Esophagus muscularis mucosa (tissue), 4 donors: ENCODE measurements at regions not wholly inside any gene's neighbourhood (a gene's known extent, or its start where the extent isn't known, plus 50 kb on each side); places are given as distances from the start of the nearest gene placed in this dataset.

Experiments used
- DNase-seq: peaks from one replicate; pipeline ENCODE4 v3.0.0-alpha.2; 2017; ENCODE audit errors: extremely low spot score
- H3K27ac ChIP-seq, 4 donors: fragments of 200-600 bp; sonication (generic); replicated peaks in 1 of 4; 1 replicate in 3 of 4; 2 replicates in 1 of 4; pipeline ENCODE4 v1.5.1; 2016 to 2019; ENCODE audit warnings: mild to moderate bottlenecking in 1 of 4
- H3K27me3 ChIP-seq, 4 donors: fragments of 200-600 bp; sonication (generic); one replicate each; pipeline versions ENCODE4 v1.5.1 to v1.6.0; 2016 to 2019
- H3K36me3 ChIP-seq, 4 donors: fragments of 200-600 bp; sonication (generic); one replicate each; pipeline ENCODE4 v1.5.1; 2016 to 2019
- H3K4me1 ChIP-seq, 4 donors: fragments of 200-600 bp; sonication (generic); one replicate each; pipeline ENCODE4 v1.5.1; 2016 to 2019
- H3K4me3 ChIP-seq, 4 donors: fragments of 200-600 bp; sonication (generic); 1 replicate in 2 of 4; 2 replicates in 2 of 4; pipeline ENCODE4 v1.5.1; 2016 to 2019; ENCODE audit warnings: mild to moderate bottlenecking in 4 of 4, moderate library complexity in 1 of 4
- H3K9me3 ChIP-seq, 4 donors: fragments of 200-600 bp; sonication (generic); 1 replicate in 3 of 4; 2 replicates in 1 of 4; pipeline ENCODE4 v1.5.1; 2016 to 2019
- EP300 ChIP-seq: sonication (generic); formaldehyde crosslinking; IDR thresholded peaks from one replicate; pipeline ENCODE4 v1.6.1; 2017; ENCODE audit warnings: antibody characterized with exemption
- POLR2A ChIP-seq: fragments of 450-650 bp; IDR thresholded peaks from one replicate; pipeline ENCODE4 v1.6.1; 2017; ENCODE audit warnings: antibody characterized with exemption, moderate library complexity, mild to moderate bottlenecking, low read depth
- POLR2AphosphoS5 ChIP-seq, 2 donors: sonication (generic); formaldehyde crosslinking; IDR thresholded peaks; one replicate each; pipeline ENCODE4 v1.6.1; 2017; ENCODE audit warnings: antibody characterized with exemption in 2 of 2
- WGBS: methylation state at CpG from one replicate; pipeline ENCODE4 v1.1.5; 2018; 5-methylcytosine and 5-hydroxymethylcytosine counted together
- intact Hi-C: fragments of 100-400 bp; cut with DNase I; formaldehyde crosslinking; loops from one replicate; pipeline ENCODE4 v1.15.1; 2023
- TF ChIP-seq, protein P1 (sequence below), 3 experiments: fragments of 200-600 bp in 2 of 3; fragments of 450-650 bp in 1 of 3; sonication (generic) in 2 of 3; IDR thresholded peaks; one replicate each; pipeline ENCODE4 v1.5.1; 2017 to 2019; ENCODE audit warnings: antibody characterized with exemption in 3 of 3, mild to moderate bottlenecking in 2 of 3, moderate library complexity in 1 of 3

DNA sequence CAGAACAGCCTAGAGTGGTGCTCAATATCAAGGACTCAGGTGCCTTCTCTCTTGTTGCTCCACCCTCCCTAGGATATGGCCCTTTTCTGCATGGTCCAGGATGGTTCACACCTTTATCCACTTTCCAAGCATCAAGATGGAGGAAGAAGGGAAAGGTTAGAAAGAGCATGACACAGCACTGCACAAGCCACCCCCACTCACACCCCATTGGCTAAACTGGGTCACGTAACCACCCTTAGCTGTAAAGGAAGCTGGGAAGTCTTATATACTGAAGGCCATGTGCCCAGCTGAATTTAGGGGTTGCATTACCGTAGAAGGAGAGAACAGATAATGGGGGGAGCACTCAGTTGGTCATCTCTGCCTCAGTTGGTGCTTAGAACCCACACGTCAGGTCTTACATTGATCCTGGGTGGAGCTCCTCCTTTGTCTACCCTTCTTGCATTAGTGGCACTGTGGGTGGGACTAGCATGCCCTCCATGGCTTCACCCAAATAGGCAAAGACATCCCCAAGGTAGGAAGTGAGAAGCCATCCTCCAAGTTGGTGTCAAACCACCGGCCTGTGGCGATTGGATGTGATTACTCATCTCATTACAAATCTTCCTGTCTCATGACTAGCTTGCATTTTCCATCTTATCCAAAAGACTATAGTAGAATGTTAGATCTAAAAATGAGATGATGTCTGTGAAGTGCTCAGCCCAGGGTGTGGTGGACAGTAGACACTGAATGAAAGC is 248.5 kb downstream of the HAUS1 start:
- Histone ChIP-seq H3K27ac (no peak overlapping the region), H3K9me3 (no peaks in the 10 kb centered on the region), H3K4me1 (no peaks in the 10 kb centered on the region), H3K4me3 (no peak overlapping the region), H3K27me3 (no peaks in the 10 kb centered on the region), H3K36me3 (no peaks in the 10 kb centered on the region)
- intact Hi-C loops = no loop called here
- TF ChIP-seq POLR2AphosphoS5 (IDR thresholded peaks at IDR 0.05) = no peak
- no peak for TF ChIP-seq POLR2A
- no peak for TF ChIP-seq EP300
- TF ChIP-seq, protein P1, sequence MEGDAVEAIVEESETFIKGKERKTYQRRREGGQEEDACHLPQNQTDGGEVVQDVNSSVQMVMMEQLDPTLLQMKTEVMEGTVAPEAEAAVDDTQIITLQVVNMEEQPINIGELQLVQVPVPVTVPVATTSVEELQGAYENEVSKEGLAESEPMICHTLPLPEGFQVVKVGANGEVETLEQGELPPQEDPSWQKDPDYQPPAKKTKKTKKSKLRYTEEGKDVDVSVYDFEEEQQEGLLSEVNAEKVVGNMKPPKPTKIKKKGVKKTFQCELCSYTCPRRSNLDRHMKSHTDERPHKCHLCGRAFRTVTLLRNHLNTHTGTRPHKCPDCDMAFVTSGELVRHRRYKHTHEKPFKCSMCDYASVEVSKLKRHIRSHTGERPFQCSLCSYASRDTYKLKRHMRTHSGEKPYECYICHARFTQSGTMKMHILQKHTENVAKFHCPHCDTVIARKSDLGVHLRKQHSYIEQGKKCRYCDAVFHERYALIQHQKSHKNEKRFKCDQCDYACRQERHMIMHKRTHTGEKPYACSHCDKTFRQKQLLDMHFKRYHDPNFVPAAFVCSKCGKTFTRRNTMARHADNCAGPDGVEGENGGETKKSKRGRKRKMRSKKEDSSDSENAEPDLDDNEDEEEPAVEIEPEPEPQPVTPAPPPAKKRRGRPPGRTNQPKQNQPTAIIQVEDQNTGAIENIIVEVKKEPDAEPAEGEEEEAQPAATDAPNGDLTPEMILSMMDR (IDR thresholded peaks at IDR 0.05) = no peak
- 88% methylated on average over 5 of the region's 5 CpGs for WGBS
- no peak for DNase-seq

- Histone ChIP-seq H3K4me3 (no peak overlapping the region), H3K4me1 (no peaks in the 10 kb centered on the region), H3K27ac (no peak overlapping the region), H3K36me3 (no peaks in the 10 kb centered on the region), H3K9me3 (no peaks in the 10 kb centered on the region), H3K27me3 (no peaks in the 10 kb centered on the region)
- intact Hi-C loops = no loop called here
- WGBS = 87% methylated on average over 9 of the region's 9 CpGs
- no peak for DNase-seq
- TF ChIP-seq, protein P1 (IDR thresholded peaks at IDR 0.05) = no peak
- TF ChIP-seq POLR2AphosphoS5 (IDR thresholded peaks at IDR 0.05) = no peak
- no peak for TF ChIP-seq EP300
- no peak for TF ChIP-seq POLR2A
Observed at GRCh38 chr18:46353460-46353859, 249.3 kb downstream of the HAUS1 start.

DNA sequence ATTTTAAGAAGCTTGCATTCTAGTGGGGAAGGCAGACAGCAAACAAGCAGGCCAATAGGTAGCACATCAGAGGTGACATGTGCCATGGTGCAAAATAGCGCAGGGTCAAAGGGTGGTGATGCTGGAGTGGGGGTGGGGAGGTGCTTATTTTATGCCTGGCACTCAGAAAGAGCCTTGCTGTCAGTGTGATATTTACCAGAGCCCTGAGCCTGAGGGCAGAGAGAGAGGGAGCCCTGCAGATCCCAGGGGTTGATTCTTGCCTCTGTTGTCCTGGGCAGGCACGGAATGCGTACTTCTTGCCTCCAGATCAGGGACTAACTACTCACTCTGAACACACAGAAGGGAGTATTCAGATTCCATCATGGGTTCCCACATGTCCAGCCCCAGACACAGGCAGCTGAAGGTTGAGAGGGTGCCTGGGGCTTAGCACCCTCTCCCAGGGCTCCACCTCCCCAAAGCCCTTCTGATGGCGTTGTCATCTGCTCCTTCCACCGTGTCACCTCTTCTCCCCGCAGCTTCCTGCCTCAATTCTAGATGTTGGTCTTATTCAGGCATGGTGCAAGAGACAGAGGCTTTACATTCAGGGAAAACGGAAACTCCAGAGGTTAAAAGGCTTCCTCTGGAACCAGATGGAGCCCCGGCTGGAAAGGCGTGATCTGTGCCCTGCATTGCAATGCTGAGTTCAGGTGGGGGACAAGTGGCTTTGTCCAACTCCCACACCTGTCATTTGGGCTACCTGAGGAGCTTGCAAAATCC is 252.3 kb downstream of the HAUS1 start:
- H3K27me3 ChIP-seq = no peaks in the 10 kb centered on the region
- no peaks in the 10 kb centered on the region for H3K36me3 ChIP-seq
- TF ChIP-seq EP300 (no peak), POLR2A (no peak), POLR2AphosphoS5 (IDR thresholded peaks at IDR 0.05) (no peak)
- TF ChIP-seq, protein P1 (IDR thresholded peaks at IDR 0.05) = no peak
- no peak for DNase-seq
- WGBS = 88% methylated on average over 9 of the region's 9 CpGs
- H3K9me3 ChIP-seq = peaks cover 0 to 10% (median 0%) of the 10 kb centered on the region in 4 donors
- H3K27ac ChIP-seq = no peak overlapping the region
- intact Hi-C loops = no loop called here
- no peak overlapping the region for H3K4me3 ChIP-seq
- H3K4me1 ChIP-seq = no peaks in the 10 kb centered on the region

GRCh38 chr18:46360102-46360699 is 256.0 kb downstream of the HAUS1 start:
- 73% methylated on average over 4 of the region's 4 CpGs for WGBS
- intact Hi-C loops = no loop called here
- no peak overlapping the region for H3K27ac ChIP-seq
- DNase-seq = no peak
- TF ChIP-seq, protein P1 (IDR thresholded peaks at IDR 0.05) = no peak
- TF ChIP-seq POLR2AphosphoS5 (IDR thresholded peaks at IDR 0.05) (no peak), POLR2A (no peak), EP300 (no peak)
- no peaks in the 10 kb centered on the region for H3K4me1 ChIP-seq
- H3K36me3 ChIP-seq = no peaks in the 10 kb centered on the region
- H3K4me3 ChIP-seq = no peak overlapping the region
- peaks cover 0 to 10% (median 0%) of the 10 kb centered on the region in 4 donors for H3K9me3 ChIP-seq
- no peaks in the 10 kb centered on the region for H3K27me3 ChIP-seq
